Endothelial cell (in vitro differentiated cells): ENCODE measurements at regions not wholly inside any gene's neighbourhood (a gene's known extent, or its start where the extent isn't known, plus 50 kb on each side); places are given as distances from the start of the nearest gene placed in this dataset.

Source experiments
- DNase-seq: peaks from one replicate; pipeline ENCODE4 v3.0.0; 2021; ENCODE audit warnings: low spot score
- H3K27ac Mint-ChIP-seq: one replicate; pipeline ENCODE4 v1.8.0; 2021; ENCODE audit warnings: mixed read lengths, inconsistent platforms; ENCODE audit not compliant: unreplicated experiment
- H3K27me3 Mint-ChIP-seq: one replicate; pipeline ENCODE4 v1.8.0; 2021; ENCODE audit warnings: mild to moderate bottlenecking, moderate library complexity, mixed read lengths, inconsistent platforms; ENCODE audit not compliant: unreplicated experiment
- H3K36me3 Mint-ChIP-seq: one replicate; pipeline ENCODE4 v1.8.0; 2021; ENCODE audit warnings: mild to moderate bottlenecking, low read depth, mixed read lengths, inconsistent platforms; ENCODE audit not compliant: unreplicated experiment
- H3K4me1 Mint-ChIP-seq: one replicate; pipeline ENCODE4 v1.8.0; 2021; ENCODE audit warnings: mild to moderate bottlenecking, mixed read lengths, inconsistent platforms; ENCODE audit not compliant: unreplicated experiment
- H3K4me3 Mint-ChIP-seq: one replicate; pipeline ENCODE4 v1.8.0; 2021; ENCODE audit warnings: mild to moderate bottlenecking, mixed read lengths, inconsistent platforms; ENCODE audit not compliant: unreplicated experiment
- H3K9me3 Mint-ChIP-seq: one replicate; pipeline ENCODE4 v1.8.0; 2021; ENCODE audit warnings: mixed read lengths, inconsistent platforms; ENCODE audit not compliant: unreplicated experiment
- TF ChIP-seq, protein P1 (sequence below): fragments of 200-600 bp; sonication (generic); IDR thresholded peaks from one replicate; pipeline ENCODE4 v1.5.0; 2021; ENCODE audit warnings: antibody characterized with exemption; ENCODE audit not compliant: unreplicated experiment

DNA sequence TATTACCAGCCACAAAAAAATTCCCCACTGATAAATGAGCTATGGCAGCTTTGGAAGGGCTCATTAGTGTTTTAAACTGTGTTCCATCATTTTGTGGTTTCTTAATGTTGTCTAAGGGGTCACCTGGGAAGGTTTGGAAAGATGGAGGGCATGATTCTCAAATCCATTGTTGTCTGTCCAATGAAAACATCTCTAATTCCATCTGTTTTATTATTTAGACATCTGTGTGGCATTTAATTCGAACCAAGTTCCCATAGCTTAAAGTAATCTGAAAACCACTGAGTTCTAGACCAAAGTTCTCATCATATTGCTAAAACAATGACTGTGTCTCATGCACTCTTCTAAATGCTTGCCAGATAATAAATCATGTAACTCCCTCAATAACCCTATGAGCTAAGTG, 103.8 kb upstream of the PPP3CA start:
- H3K9me3 Mint-ChIP-seq = no peaks in the 10 kb centered on the region
- H3K4me1 Mint-ChIP-seq = no peaks in the 10 kb centered on the region
- H3K36me3 Mint-ChIP-seq = no peaks in the 10 kb centered on the region
- no peak overlapping the region for H3K4me3 Mint-ChIP-seq
- H3K27ac Mint-ChIP-seq = no peak overlapping the region
- TF ChIP-seq, protein P1, sequence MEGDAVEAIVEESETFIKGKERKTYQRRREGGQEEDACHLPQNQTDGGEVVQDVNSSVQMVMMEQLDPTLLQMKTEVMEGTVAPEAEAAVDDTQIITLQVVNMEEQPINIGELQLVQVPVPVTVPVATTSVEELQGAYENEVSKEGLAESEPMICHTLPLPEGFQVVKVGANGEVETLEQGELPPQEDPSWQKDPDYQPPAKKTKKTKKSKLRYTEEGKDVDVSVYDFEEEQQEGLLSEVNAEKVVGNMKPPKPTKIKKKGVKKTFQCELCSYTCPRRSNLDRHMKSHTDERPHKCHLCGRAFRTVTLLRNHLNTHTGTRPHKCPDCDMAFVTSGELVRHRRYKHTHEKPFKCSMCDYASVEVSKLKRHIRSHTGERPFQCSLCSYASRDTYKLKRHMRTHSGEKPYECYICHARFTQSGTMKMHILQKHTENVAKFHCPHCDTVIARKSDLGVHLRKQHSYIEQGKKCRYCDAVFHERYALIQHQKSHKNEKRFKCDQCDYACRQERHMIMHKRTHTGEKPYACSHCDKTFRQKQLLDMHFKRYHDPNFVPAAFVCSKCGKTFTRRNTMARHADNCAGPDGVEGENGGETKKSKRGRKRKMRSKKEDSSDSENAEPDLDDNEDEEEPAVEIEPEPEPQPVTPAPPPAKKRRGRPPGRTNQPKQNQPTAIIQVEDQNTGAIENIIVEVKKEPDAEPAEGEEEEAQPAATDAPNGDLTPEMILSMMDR = no peak
- no peak for DNase-seq
- H3K27me3 Mint-ChIP-seq = peaks cover 1% of the 10 kb centered on the region

DNA sequence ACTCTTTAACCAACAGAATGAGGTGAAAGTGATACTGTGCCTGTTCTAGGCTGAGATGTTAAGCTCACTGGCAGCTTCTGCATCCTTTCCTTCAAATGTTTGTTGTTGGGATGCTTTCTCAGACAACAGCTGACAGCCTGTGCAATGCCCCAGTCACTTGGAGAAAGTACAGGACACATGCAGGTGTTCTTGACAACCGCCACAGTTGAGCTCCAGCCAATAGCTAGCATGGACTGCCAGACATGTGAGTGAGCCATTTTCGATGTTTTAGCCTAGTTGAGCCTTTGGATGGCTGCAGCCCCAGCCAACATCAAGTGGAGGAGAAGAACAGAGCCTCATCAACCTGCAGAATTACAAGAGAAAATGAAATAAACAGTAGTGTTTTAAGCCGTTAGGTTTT, 94.1 kb upstream of the PPP3CA start:
- Mint-ChIP-seq H3K4me3 (no peak overlapping the region), H3K9me3 (no peaks in the 10 kb centered on the region), H3K36me3 (no peaks in the 10 kb centered on the region), H3K4me1 (no peaks in the 10 kb centered on the region), H3K27me3 (no peaks in the 10 kb centered on the region), H3K27ac (no peak overlapping the region)
- TF ChIP-seq, protein P1 = no peak
- DNase-seq = no peak

DNA sequence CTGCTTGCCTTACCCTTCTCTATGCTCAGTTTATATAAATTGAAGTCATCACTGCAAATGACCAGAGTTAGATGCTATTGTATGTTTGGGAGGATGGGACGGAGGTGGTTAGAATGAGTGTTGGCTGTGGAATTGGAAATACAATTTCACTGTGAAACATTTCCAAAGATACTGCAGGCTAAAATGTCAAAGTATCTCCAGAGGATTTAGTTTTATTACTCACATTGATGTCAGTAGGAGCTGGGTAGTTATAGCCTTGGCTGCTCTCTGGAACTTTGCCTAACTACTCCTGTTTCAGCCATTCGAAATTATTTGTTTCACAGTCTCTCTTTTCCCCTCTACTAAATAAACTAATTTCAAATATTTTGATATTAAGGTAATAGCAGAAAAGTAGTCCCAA, 92.6 kb upstream of the PPP3CA start:
- no peaks in the 10 kb centered on the region for H3K4me1 Mint-ChIP-seq
- no peak overlapping the region for H3K27ac Mint-ChIP-seq
- H3K36me3 Mint-ChIP-seq = no peaks in the 10 kb centered on the region
- no peaks in the 10 kb centered on the region for H3K27me3 Mint-ChIP-seq
- H3K9me3 Mint-ChIP-seq = no peaks in the 10 kb centered on the region
- TF ChIP-seq, protein P1 = no peak
- H3K4me3 Mint-ChIP-seq = no peak overlapping the region
- DNase-seq = no peak

DNA sequence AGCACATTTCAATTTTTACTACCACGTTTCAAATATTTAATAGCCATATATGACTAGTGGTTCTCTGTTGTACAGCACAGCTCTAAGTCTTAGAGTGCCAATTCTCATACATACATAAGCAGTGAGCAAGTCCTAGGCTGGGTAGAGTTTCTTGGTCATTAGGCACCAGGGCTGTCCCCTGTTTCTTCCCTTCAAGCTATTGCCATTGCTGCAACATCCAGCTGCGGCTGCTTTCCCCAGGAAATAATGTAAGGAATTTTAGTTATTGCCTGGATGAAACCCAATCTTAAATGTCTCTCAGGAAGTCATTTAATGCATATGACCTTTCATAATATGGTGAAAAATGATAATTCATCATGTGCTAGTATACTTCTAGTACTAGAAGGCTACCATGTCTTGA, 74.1 kb upstream of the PPP3CA start:
- Mint-ChIP-seq H3K27me3 (no peaks in the 10 kb centered on the region), H3K4me1 (peaks cover 28% of the 10 kb centered on the region), H3K36me3 (no peaks in the 10 kb centered on the region), H3K27ac (no peak overlapping the region), H3K4me3 (no peak overlapping the region), H3K9me3 (no peaks in the 10 kb centered on the region)
- no peak for DNase-seq
- TF ChIP-seq, protein P1 = no peak

DNA sequence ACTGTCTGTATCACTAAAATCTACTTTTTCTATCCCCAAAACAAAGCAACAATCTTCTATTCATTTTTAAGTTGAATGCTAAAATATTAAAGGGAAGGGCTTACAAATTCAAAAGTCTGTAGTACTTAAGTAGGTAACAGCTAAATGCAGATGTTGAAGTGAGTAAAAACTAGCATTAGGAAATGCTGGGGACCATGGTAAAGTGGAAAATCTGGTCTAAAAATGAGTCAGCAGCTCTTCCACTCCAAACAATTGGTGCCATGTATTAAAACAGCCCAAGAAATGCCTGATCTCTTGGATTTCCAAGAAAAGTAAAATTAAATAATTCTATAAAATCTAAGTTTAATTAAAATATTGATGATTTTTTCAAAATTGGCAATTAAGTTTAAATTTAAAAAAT, 73.3 kb upstream of the PPP3CA start:
- H3K4me3 Mint-ChIP-seq = no peak overlapping the region
- peaks cover 28% of the 10 kb centered on the region for H3K4me1 Mint-ChIP-seq
- no peaks in the 10 kb centered on the region for H3K36me3 Mint-ChIP-seq
- H3K9me3 Mint-ChIP-seq = no peaks in the 10 kb centered on the region
- no peaks in the 10 kb centered on the region for H3K27me3 Mint-ChIP-seq
- TF ChIP-seq, protein P1 = no peak
- no peak for DNase-seq
- H3K27ac Mint-ChIP-seq = peak overlapping the region; percentile 25
